NOMO-1 treated with dmso at 0.1 percent for 144 hours (cell line): ENCODE measurements at regions not wholly inside any gene's neighbourhood (a gene's known extent, or its start where the extent isn't known, plus 50 kb on each side); places are given as distances from the start of the nearest gene placed in this dataset.

Experiments used
- DNase-seq: peaks from one replicate; lab custom pipeline; 2025; ENCODE audit not compliant: unreplicated experiment; lab: John Stamatoyannopoulos, UW

DNA sequence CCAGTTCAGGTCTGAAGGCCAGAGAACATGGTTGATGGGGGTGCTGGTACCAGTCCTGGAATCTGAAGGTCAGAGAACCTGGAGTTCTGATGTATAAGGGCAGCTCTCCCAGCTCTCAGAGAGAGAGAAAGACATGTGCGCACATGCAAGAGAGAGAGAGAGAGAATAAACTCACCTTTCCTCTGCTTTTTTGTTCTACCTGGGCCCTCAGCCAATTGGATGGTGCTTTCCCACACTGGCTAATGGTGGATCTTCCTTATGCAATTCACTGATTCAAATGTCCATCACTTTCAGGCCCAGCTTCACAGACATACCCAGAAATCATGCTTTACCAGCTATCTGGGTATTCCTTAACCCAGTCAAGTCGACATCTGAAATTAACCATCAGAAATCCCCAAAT lies 377.7 kb upstream of the MEX3C start:
- DNase-seq, result no peak

DNA sequence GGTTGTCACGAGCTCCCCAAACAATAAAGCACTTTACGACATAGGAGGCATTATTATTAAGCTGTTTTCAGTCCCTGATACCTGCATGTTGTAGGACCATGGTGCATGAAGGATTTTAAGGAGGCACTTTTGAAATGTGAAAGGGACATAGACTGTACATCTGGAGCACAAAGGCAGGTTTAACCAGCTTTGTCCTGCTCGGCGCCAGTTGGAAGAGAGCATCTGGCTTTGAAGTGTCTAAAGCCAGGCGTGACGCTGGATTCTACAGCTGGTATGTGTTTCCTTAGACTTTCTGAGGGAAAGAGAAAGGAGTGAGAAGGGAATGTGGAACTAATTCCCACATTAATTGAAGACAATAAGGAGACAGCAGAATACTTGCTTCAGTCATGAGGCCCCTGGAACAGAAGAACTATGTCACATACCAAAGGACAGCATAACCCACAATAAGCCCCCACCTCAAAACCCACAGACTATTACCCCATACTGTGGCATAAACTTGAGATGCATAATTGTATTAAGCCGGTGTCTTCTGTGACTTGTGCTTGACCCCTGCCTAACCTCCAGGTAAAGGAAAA lies 381.0 kb upstream of the MEX3C start:
- no peak for DNase-seq

DNA sequence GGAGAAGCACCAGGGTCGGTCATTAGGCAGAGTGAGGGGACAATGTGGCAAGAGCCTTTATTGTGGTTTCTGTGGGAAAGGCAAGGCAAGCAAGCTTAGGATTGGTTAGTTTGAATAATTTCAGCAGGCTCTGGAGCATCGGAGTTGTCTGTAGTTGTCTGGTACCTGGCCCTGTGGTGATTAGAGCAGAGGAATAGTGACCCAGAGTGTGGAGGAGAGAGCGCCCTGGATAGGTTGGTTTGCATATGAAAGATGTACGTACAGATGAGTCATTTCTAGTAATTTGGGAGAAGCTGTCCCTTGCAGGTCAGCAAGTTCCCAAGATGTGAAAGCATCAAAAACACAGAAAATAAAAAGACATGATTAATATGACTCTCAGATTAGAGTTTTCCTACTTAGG lies 383.1 kb upstream of the MEX3C start:
- no peak for DNase-seq

DNA sequence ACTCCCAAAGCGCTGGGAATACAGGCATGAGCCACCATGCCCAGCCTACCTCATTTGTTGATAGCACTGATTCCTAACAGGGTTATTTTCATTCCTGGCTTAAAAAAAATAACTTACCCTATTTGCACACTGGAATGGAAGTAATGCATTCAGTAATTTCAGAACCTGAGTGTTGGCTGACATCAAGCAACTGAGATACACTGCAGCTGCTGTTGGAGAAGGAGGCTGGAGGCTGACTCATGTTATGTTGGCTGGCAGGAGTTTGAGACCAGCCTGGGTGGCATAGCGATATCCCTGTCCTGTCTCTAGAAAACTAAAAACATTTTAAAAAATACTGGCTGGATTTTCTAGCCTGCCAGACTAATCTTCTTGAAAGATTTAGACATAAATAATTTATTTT lies 385.1 kb upstream of the MEX3C start:
- DNase-seq, result no peak

DNA sequence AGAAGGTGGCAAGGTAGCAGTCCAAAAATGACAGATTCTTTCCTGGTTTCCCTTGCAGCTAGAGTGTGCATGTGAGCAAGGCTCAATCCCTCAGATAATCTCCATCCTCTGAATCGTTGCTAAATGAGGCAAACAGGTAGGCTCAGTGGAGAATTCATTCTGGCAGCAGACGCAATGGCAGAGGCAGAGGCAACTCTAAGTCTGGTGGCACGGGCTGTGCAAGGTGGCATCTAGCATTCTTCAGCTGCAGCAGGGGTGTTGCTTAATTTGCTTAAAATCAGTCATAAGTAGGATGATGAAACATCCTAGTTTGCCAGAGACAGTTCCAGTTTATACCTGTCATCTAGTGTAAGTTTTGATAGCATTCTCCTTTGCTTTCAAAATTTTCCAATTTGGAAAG lies 391.1 kb upstream of the MEX3C start:
- no peak for DNase-seq

DNA sequence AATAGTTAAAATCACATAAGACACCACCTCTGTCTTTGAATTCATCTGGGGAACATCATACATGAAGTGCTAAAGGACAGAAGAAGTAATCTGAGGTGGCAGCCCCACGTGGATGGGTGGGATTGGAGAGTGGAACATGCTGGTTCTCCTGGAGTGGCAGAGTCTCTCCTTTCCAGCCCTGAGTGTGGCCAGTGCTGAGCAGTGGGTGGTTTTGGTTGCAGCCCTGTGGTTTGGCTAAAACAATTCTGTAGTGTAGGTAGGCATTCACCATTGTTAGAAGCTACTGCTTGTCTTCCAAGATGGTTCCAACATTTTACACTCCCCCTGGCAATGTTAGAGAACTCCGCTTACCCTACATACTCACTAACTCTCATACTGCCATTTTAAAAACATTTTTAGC lies 396.4 kb upstream of the MEX3C start:
- no peak for DNase-seq

DNA sequence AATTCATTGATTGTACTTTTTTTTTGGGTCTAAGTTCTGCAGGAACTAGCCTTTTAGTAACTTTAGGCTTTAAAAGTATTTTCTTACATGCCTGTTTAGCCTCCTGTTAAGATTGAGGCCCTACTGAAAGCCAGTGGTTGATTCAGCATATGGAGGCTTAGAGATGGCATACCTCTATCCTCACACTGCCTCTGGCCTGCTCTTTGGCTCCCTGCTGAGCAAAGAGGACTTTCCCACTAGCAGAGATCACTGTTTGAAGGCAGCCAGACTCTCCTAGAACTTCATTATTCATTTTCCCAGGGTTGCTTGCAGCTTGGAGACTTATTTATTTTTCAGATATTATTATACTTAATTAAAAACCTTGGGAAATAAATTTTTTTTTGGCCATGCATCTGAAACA lies 405.6 kb upstream of the MEX3C start:
- DNase-seq, result no peak

DNA sequence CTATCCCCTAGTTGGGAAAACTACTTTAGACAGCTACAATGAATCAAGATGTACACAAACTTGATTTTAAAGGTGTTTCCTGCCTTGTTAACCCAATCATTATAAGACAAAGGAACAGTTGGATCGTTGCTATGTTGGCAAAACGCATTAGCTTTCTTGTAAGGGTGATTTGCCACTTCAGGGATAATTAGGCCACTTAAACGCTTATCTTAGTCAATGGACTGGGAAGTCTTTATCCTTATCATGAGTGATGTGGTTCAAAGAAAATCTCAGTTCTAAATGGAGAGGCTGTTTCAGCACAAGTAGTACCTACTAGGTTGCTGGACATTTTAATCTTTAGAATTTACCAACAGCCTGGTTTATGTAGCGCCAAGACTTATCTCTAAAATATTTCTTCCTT lies 406.1 kb upstream of the MEX3C start:
- no peak for DNase-seq

DNA sequence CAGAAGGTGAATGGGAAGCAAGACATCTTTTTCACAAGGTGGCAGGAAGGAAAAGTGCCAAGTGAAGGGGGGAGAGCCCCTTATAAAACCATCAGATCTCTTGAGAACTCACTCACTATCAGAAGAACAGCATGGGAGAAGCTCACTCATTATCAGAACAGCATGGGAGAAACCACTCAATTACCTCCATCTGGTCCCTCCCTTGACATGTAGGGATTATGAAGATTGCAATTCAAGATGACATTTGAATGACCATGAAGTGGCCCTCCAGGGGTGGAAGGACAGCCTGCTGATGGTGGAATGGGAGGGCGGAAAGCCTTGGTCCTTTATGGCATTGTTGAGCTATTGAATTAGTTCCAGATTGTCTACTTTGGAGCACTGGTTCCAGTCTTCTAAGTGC lies 413.0 kb upstream of the MEX3C start:
- no peak for DNase-seq

DNA sequence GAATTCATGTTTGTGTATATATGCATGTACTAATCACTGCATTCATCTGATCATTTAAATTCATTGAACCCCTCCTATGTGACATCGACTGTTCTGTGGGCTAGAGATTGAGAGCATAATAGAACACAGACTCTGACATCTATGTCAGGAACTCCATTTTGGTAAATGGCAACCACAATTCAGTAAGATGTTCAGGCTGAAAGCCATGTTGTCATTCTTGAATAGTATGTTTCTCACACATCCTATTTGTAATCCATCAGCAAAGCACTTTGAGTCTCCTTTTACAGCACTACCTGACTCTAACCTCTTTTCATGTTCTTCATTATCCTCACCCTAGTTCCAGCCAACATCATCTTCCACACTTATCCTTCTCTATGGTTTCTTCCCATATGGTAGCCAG lies 413.8 kb upstream of the MEX3C start:
- DNase-seq, result no peak

DNA sequence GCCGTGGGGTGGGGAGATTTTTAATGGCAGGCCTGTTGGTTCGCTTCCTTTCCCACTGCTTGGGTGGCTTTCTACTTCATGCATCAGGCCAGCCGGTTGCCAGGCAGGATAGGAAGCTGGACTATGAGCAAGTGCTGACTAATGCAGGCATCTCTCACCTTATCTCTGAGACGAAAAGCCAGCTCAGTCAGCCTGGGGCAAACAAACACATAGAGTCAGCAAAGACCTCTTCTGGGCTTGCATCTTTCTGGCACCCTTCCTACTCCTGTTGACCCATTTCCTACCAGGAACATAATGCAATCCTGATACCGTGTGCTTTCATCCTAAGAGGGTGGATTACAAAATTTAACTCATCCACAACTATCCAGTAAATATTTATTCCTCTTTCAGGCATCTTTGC lies 416.6 kb upstream of the MEX3C start:
- no peak for DNase-seq

DNA sequence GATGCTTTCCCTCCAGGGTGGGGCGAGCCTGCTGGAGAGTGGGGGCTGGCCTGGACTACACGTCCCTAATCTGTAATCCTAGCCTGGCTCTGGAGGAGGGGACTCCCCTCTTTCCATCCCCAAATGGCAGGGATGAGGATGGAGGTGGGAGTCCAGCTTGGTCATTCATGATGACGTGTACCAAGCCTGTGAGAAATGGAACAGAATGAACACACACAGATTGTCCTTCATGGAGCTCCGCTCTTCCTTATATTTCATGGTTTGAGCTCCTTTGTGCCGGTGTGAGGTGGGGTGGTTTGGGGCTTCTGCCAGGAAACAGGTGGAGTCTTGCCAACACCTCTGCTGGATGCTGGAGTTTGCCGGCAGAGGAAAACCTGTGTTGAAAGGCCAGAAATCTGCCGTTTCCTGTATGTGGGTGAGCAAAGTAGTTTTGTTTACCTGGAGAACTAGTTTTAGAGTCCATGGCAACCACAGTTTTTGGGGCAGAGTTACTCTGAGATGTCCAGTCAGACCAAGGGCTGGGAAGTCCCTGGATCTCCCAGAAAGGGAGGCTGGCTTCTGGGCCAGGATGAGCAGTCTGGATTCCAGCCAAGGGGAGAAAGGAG lies 417.6 kb upstream of the MEX3C start:
- DNase-seq, result no peak

DNA sequence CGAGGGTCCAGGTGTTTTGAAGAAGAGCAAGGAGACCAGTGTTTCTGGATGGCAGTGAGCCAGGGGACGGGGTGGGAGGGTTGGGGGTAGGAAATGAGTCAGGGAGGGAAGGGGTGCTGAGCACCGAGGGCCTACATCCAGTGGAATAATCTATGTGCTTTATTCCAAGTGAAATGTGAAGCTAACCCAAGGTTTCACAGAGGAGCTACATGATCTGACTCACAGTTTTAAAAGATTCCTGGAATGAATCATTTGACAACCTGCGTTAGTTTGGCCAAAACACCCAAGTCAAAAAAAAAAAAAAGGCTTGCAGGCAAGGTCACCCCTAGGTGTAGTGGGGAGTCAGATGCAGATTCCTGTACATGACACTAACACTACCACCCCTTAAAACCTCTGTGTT lies 419.7 kb upstream of the MEX3C start:
- no peak for DNase-seq

DNA sequence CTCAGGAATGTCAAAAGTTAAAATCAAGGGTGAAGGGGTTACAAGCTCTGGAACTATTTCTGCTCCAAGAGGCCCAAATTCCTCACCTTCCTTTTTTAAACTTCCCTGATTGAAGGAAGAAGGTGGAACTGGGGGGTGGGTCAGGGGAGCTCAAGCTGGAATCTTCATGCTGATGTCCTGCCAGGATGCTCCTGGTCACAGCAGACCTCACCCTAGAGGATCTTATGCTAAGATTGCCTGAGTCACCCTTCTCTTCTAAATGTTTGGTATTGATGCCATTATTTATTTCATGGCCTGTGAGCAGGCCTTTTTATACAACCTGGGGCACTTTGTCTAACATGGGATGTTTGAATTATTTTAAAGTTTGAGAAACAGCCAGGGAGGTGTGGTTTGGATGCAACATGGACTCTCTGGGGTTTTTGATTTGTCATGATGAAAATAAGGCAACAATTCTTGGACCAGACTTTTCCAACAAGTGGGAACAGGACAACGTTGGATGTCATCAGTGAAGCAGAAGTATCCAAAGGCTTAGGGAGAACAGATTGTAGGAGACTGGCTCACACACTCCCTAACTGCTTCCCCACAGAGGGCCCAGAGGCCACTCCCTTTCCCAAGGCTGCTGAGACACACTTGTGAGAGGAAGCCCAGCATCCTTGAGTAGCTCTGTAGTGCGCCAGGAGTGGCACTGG lies 420.2 kb upstream of the MEX3C start:
- DNase-seq, result no peak

DNA sequence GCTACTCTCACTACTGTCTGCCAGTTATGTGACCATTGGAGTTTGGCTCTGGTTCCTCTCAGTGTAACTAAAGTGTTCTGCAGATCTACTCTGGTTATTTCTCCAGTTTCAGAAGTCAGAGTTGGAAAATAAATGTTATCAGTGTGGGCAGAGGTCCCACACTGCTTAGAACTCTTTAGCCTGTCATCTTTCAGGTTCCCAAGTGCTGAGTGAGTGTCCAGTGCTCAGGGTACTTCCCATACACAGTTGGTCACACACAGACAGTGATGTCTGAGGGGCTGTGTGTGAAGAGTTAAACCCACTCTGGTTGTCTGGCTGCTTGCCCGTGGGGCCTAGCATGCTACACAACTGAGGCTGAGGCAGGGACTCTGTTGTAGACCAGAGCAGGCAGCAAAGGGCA lies 421.8 kb upstream of the MEX3C start:
- no peak for DNase-seq

DNA sequence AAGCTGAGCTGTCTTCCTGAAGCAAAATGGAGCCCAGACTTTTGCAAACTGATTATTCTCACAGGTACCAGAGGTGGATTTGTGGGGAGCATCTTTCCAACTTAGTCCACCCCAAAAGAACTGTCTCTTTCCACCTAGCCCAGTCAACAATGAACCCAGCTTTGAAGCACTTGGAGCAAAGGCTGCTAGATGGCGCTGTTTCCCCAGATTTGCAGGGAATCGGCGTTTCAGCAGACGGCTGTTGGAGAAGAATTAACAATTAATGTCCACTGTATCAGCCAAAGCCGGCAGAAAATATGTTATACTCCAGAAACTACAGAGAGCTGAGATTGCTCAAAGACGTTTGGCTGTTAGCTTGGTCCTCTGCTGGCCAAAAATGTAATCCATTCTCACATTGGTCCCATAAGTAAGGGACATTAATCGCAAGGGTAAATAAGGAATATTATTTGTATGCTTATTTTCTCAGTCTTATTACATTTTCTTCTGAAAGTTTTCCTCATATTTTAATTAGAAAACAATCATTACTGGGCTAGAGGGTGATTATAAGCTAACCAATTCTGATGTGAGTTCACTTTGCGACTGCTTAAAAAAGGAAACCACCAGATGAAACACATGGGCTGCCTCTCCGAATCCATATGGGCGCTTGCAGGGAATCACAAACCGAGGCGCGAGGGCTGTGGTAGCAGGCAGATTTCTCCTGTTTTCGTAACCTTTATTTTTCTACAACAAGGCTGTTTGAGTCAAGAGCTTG lies 423.8 kb upstream of the MEX3C start:
- peak; percentile 1 for DNase-seq

DNA sequence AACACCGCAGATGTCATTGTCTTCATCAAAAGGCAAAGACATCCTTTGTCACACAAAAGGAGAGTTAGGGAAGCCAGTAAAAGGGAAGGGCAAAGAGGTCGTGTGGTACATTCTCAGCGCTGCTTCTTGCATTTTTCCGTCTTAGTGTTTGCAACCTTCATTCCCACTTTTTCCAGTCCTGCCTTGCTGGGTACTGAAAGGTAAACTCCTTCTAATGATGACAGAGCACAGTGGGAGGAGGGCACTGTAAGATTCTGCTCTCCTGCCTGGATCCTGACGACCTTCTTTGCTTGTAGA lies 424.3 kb upstream of the MEX3C start:
- no peak for DNase-seq

DNA sequence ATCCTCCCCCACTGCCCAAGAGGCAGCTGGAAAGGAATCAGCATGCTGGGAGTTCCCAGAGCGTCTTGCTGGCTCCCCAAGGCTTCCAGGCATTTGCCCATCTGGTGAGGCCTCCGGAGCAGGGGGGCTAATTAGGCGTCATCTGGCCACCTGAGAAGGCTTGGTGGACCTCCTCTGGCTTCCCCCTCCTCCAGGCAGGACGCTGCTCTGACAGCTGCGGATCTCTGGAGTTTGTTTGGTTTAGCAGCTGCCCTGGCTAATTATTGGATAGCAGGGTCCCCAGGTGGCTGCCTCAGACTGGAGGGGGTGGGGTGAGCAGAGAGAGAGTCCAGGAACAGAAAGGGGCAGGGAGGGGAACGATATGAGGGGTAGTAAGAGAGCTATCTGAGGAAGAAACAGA lies 425.2 kb upstream of the MEX3C start:
- no peak for DNase-seq

DNA sequence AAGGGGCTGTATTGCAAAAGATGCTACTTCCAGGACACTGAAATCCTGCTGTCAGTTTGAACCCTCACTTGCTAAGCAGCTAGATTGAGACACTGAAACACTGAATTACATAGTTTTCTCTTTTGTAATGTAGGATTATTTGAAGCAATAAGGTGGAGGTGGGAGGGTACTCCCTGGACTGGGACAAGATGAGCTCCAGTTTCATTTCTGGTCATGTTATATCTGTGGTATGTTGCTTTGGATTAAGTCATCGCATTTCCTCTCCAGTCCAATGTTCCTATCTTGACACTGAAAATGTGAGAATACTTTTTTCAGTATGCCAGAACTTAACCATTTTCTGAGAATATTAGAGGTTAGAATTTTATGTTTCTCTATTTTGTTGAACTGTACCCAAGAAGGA lies 426.2 kb upstream of the MEX3C start:
- DNase-seq, result no peak

DNA sequence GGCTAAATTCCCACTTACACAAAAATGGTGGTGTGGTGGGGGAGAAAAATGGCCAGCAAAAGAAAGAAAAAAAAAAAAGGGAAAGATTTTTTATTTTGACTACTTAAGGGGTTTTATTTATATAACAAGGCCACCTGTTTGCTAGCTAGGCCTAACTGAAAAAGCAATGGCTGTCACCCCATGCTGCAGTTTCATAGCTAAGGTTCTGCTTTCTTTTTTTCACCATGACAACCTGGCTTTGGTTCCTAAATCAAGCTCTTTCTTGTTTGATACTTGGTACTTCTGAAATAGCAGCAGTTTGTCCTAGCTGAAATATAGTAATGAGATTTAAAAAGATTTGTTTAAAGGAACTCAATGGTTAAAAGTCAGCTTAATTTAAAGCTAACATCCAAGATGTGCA lies 433.2 kb upstream of the MEX3C start:
- DNase-seq, result no peak

DNA sequence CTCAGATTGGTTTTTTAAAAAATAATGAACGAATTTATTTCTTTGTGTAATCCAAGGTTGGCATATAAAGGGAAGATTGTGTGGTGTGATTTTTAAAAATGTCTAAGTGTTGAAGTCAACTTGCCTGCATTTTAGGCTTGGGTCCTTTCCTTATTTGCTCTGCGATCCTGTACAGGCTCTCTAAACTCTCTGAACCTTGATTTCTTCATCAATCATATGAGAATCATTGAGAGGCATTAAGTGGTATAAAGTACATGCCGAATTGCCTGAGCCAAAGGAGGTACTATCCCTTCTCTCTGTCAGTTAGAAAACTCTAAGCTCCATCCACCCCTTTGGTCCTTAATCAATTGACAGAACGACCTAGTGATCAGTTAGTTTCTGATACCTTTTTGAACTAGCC lies 440.4 kb upstream of the MEX3C start:
- no peak for DNase-seq

DNA sequence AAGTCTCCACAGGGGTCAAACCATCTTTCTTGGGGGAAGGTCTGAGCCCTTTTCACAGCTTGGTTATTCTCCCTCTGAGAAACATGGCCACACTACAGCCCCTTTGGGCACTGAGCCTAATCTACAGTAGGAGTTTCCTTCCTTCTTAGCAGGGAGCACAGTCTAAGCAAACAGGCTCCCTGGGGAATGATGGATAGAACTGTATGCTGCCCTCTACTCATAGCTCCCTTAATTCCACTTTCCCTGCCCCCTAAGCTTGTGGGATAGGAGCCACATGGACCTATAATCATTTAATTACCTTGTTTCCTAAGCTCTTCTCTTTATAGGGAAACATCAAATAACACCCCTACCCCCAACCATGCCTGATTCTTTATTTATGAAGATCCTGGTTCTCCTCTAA lies 442.1 kb upstream of the MEX3C start:
- no peak for DNase-seq
